ENCODE measurements at regions not wholly inside any gene's neighbourhood (a gene's known extent, or its start where the extent isn't known, plus 50 kb on each side); places are given as distances from the start of the nearest gene placed in this dataset.

GRCh38 chr11:69423181-69423580, 58.3 kb upstream of the LINC01488 start:
- TF ChIP-seq, protein P1, sequence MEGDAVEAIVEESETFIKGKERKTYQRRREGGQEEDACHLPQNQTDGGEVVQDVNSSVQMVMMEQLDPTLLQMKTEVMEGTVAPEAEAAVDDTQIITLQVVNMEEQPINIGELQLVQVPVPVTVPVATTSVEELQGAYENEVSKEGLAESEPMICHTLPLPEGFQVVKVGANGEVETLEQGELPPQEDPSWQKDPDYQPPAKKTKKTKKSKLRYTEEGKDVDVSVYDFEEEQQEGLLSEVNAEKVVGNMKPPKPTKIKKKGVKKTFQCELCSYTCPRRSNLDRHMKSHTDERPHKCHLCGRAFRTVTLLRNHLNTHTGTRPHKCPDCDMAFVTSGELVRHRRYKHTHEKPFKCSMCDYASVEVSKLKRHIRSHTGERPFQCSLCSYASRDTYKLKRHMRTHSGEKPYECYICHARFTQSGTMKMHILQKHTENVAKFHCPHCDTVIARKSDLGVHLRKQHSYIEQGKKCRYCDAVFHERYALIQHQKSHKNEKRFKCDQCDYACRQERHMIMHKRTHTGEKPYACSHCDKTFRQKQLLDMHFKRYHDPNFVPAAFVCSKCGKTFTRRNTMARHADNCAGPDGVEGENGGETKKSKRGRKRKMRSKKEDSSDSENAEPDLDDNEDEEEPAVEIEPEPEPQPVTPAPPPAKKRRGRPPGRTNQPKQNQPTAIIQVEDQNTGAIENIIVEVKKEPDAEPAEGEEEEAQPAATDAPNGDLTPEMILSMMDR (IDR thresholded peaks at IDR 0.05; ENCODE audit: control extremely low read depth in 1 of 3, insufficient read depth in 1 of 3, low read depth in 1 of 3, low read length in 3 of 3) = no peak
- no peak for TF ChIP-seq BACH1 (IDR thresholded peaks at IDR 0.05; ENCODE audit: low read length)
- no peak for TF ChIP-seq ZNF274 (IDR thresholded peaks at IDR 0.05; ENCODE audit: borderline replicate concordance, extremely low read depth, low read length)

All from H1 (cell line).